ENCODE measurements at regions not wholly inside any gene's neighbourhood (a gene's known extent, or its start where the extent isn't known, plus 50 kb on each side); places are given as distances from the start of the nearest gene placed in this dataset.

DNA sequence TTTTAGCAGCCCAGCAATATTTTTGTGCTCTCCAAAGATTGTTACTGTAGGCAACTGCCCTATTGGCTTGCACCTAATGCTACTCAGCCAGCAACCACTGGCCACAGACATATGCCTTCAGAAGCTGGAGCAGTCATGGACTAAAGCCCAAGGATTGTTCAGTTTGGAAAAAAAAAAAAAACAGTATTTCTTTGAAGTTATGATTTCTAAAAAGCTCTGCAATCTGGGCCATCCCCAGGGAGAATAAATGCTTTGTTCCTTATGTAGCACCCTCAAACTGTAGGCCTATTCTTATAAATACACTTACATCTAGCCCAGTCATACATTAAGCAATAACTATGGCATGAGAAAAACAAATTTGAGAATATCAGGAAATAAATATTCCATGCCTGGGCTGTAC lies 2190.5 kb upstream of the RAG2 start:
- DNase-seq (ENCODE audit: low spot score), result no peak
- no peaks in the 10 kb centered on the region for H4K20me1 ChIP-seq (ENCODE audit: insufficient read depth, low read length)
- intact Hi-C loops (cut with micrococcal nuclease; ENCODE audit: unreplicated experiment), result no loop called here
- TF ChIP-seq ZNF598 (CRISPR knock-in tag; IDR thresholded peaks at IDR 0.05; ENCODE audit: borderline replicate concordance) (no peak), MTA3 (CRISPR knock-in tag; IDR thresholded peaks at IDR 0.05) (no peak), HOXD1 (CRISPR knock-in tag; IDR thresholded peaks at IDR 0.05) (no peak), ARNT2 (CRISPR knock-in tag; IDR thresholded peaks at IDR 0.05; ENCODE audit: low read depth) (no peak), ZNF878 (CRISPR knock-in tag; IDR thresholded peaks at IDR 0.05) (no peak), PHF21A (CRISPR knock-in tag; IDR thresholded peaks at IDR 0.05) (no peak), NFATC3 (CRISPR knock-in tag; IDR thresholded peaks at IDR 0.05) (no peak), ZBTB8A (CRISPR knock-in tag; IDR thresholded peaks at IDR 0.05; ENCODE audit: borderline replicate concordance, low read depth) (no peak), ESRRA (CRISPR knock-in tag; IDR thresholded peaks at IDR 0.05; ENCODE audit: low read depth) (no peak), ZNF552 (CRISPR knock-in tag; IDR thresholded peaks at IDR 0.05; ENCODE audit: borderline replicate concordance) (no peak), ZNF883 (CRISPR knock-in tag; IDR thresholded peaks at IDR 0.05; ENCODE audit: not compliant biosample characterization) (no peak), HDAC2 (CRISPR knock-in tag; IDR thresholded peaks at IDR 0.05) (no peak), KAT2B (IDR thresholded peaks at IDR 0.05; ENCODE audit: borderline replicate concordance, low read depth, low read length) (no peak)
- TF ChIP-seq, protein P1, sequence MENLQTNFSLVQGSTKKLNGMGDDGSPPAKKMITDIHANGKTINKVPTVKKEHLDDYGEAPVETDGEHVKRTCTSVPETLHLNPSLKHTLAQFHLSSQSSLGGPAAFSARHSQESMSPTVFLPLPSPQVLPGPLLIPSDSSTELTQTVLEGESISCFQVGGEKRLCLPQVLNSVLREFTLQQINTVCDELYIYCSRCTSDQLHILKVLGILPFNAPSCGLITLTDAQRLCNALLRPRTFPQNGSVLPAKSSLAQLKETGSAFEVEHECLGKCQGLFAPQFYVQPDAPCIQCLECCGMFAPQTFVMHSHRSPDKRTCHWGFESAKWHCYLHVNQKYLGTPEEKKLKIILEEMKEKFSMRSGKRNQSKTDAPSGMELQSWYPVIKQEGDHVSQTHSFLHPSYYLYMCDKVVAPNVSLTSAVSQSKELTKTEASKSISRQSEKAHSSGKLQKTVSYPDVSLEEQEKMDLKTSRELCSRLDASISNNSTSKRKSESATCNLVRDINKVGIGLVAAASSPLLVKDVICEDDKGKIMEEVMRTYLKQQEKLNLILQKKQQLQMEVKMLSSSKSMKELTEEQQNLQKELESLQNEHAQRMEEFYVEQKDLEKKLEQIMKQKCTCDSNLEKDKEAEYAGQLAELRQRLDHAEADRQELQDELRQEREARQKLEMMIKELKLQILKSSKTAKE (CRISPR knock-in tag; IDR thresholded peaks at IDR 0.05; ENCODE audit: borderline replicate concordance), result no peak
- TF ChIP-seq, protein P2, sequence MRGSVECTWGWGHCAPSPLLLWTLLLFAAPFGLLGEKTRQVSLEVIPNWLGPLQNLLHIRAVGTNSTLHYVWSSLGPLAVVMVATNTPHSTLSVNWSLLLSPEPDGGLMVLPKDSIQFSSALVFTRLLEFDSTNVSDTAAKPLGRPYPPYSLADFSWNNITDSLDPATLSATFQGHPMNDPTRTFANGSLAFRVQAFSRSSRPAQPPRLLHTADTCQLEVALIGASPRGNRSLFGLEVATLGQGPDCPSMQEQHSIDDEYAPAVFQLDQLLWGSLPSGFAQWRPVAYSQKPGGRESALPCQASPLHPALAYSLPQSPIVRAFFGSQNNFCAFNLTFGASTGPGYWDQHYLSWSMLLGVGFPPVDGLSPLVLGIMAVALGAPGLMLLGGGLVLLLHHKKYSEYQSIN (CRISPR knock-in tag; IDR thresholded peaks at IDR 0.05; ENCODE audit: borderline replicate concordance), result no peak
- TF ChIP-seq, protein P3, sequence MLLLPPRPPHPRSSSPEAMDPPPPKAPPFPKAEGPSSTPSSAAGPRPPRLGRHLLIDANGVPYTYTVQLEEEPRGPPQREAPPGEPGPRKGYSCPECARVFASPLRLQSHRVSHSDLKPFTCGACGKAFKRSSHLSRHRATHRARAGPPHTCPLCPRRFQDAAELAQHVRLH (CRISPR knock-in tag; IDR thresholded peaks at IDR 0.05; ENCODE audit: borderline replicate concordance, low read depth), result no peak
- TF ChIP-seq, protein P4, sequence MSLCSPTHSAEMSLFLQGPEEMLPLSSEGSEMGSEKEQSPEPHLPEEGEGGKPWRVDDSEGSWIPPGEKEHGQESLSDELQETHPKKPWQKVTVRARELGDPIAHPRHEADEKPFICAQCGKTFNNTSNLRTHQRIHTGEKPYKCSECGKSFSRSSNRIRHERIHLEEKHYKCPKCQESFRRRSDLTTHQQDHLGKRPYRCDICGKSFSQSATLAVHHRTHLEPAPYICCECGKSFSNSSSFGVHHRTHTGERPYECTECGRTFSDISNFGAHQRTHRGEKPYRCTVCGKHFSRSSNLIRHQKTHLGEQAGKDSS (CRISPR knock-in tag; IDR thresholded peaks at IDR 0.05; ENCODE audit: borderline replicate concordance, low read depth), result no peak
- no peak overlapping the region for H3K27ac ChIP-seq (ENCODE audit: extremely low read length, insufficient read depth, low read length)
- no peak overlapping the region for H2AFZ ChIP-seq (ENCODE audit: low read length)
- no peaks in the 10 kb centered on the region for H3K27me3 ChIP-seq (ENCODE audit: control insufficient read depth in 1 of 2, insufficient read depth in 2 of 2, low read length in 2 of 2)
- H3K4me2 ChIP-seq (ENCODE audit: low read depth, low read length), result no peak overlapping the region
- no peak for ATAC-seq
- in situ Hi-C loops (cut with HindIII; ENCODE audit: extremely low pct_ligation_motif_present, low pct_unique_long_range_greater_than_20kb), result no loop called here
- BruUV-seq (replicated peaks), result no TSS peak
- no peaks in the 10 kb centered on the region for H3K79me2 ChIP-seq (ENCODE audit: insufficient read depth, low read length)
- no peaks in the 10 kb centered on the region for H3K9me3 ChIP-seq (ENCODE audit: low read length)
- H3K9ac ChIP-seq (ENCODE audit: insufficient read depth, low read depth, low read length), result no peak overlapping the region
- H3K4me3 ChIP-seq (replicated peaks in 1 of 3; ENCODE audit: insufficient read depth in 1 of 3, low read depth in 2 of 3, low read length in 3 of 3), result no peak overlapping the region
- ChIA-PET POLR2A (no interaction called here), CTCF (ENCODE audit: low intra/inter-chr PET ratio, low total read pairs) (no interaction called here)
- no peaks in the 10 kb centered on the region for H3K4me1 ChIP-seq (ENCODE audit: insufficient read depth, low read length)
- FAIRE-seq, result no peak
- H3K36me3 ChIP-seq (replicated peaks in 1 of 2; ENCODE audit: control insufficient read depth in 1 of 2, insufficient read depth in 2 of 2, low read length in 2 of 2), result no peaks in the 10 kb centered on the region

All from HepG2 (cell line).